NCI-H524 (cell line): ENCODE measurements at regions not wholly inside any gene's neighbourhood (a gene's known extent, or its start where the extent isn't known, plus 50 kb on each side); places are given as distances from the start of the nearest gene placed in this dataset.

ENCODE experiments used
- DNase-seq, 2 experiments: peaks; one replicate each; lab custom pipeline; 2025; lab: John Stamatoyannopoulos, UW

GRCh38 chr1:108050911-108051629, 86.1 kb upstream of the VAV3 start:
- peak in 1 of 2 experiments; percentile 30 for DNase-seq

GRCh38 chr1:108050158-108050557, 85.2 kb upstream of the VAV3 start:
- no peak for DNase-seq

GRCh38 chr1:108049178-108049819, 84.3 kb upstream of the VAV3 start:
- peak in 1 of 2 experiments; percentile 9 for DNase-seq

GRCh38 chr1:108048301-108049177, 83.6 kb upstream of the VAV3 start:
- DNase-seq = no peak

GRCh38 chr1:108047085-108047484, 82.1 kb upstream of the VAV3 start:
- DNase-seq = no peak

- no peak for DNase-seq
Observed at GRCh38 chr1:108046026-108046425, 81.0 kb upstream of the VAV3 start.

GRCh38 chr1:108045460-108045859, 80.5 kb upstream of the VAV3 start:
- DNase-seq = no peak

GRCh38 chr1:108044318-108044717, 79.3 kb upstream of the VAV3 start:
- no peak for DNase-seq

GRCh38 chr1:108043707-108044106, 78.7 kb upstream of the VAV3 start:
- no peak for DNase-seq

- DNase-seq = no peak
Observed at GRCh38 chr1:108042610-108043009, 77.6 kb upstream of the VAV3 start.

GRCh38 chr1:108041360-108042142, 76.6 kb upstream of the VAV3 start:
- DNase-seq = no peak

- DNase-seq = no peak
Observed at GRCh38 chr1:108038653-108039236, 73.8 kb upstream of the VAV3 start.

- no peak for DNase-seq
Observed at GRCh38 chr1:108036796-108037562, 72.0 kb upstream of the VAV3 start.

GRCh38 chr1:108034396-108034795, 69.4 kb upstream of the VAV3 start:
- no peak for DNase-seq

GRCh38 chr1:108033550-108033951, 68.6 kb upstream of the VAV3 start:
- no peak for DNase-seq

GRCh38 chr1:108028841-108029388, 63.9 kb upstream of the VAV3 start:
- no peak for DNase-seq

- no peak for DNase-seq
Observed at GRCh38 chr1:108027389-108027788, 62.4 kb upstream of the VAV3 start.

- no peak for DNase-seq
Observed at GRCh38 chr1:108017698-108018097, 52.7 kb upstream of the VAV3 start.

GRCh38 chr1:108016451-108016920, 51.5 kb upstream of the VAV3 start:
- peak; percentile 61 to 85 for DNase-seq
